H9 (cell line): ENCODE measurements at regions not wholly inside any gene's neighbourhood (a gene's known extent, or its start where the extent isn't known, plus 50 kb on each side); places are given as distances from the start of the nearest gene placed in this dataset.

Experiments
- DNase-seq: peaks from one replicate; pipeline ENCODE4 v3.0.0-alpha.2; 2017
- H2AFZ ChIP-seq: one replicate; pipeline ENCODE4 v1.6.1; 2013; ENCODE audit warnings: mild to moderate bottlenecking, low read length, control low read depth, moderate library complexity
- H2AK5ac ChIP-seq: 2 replicates; pipeline ENCODE4 v1.6.1; 2013; ENCODE audit warnings: low read length, control low read depth, mixed read lengths; ENCODE audit not compliant: insufficient read length
- H2BK120ac ChIP-seq: one replicate; pipeline ENCODE4 v1.6.1; 2013; ENCODE audit warnings: low read depth, mild to moderate bottlenecking, low read length, control low read depth, inconsistent platforms; ENCODE audit not compliant: poor library complexity, severe bottlenecking
- H2BK12ac ChIP-seq: 2 replicates; pipeline ENCODE4 v1.6.1; 2013; ENCODE audit warnings: low read length, control low read depth, mixed read lengths, low read depth; ENCODE audit not compliant: insufficient read length
- H2BK15ac ChIP-seq: 2 replicates; pipeline ENCODE4 v1.6.1; 2013; ENCODE audit warnings: low read depth, low read length, control low read depth
- H2BK20ac ChIP-seq: one replicate; pipeline ENCODE4 v1.6.1; 2013; ENCODE audit warnings: low read depth, mild to moderate bottlenecking, low read length, control low read depth, inconsistent platforms; ENCODE audit not compliant: poor library complexity, severe bottlenecking
- H2BK5ac ChIP-seq: 2 replicates; pipeline ENCODE4 v1.6.1; 2013; ENCODE audit warnings: low read length, control low read depth, mixed read lengths; ENCODE audit not compliant: insufficient read length
- H3K14ac ChIP-seq: 2 replicates; pipeline ENCODE4 v1.6.1; 2013; ENCODE audit warnings: low read length, control low read depth; ENCODE audit not compliant: insufficient read depth
- H3K18ac ChIP-seq: 2 replicates; pipeline ENCODE4 v1.6.1; 2013; ENCODE audit warnings: low read depth, mild to moderate bottlenecking, mixed read lengths, low read length, control low read depth; ENCODE audit not compliant: insufficient read length
- H3K23ac ChIP-seq: 2 replicates; pipeline ENCODE4 v1.6.1; 2013; ENCODE audit warnings: low read length, control low read depth, mixed read lengths, low read depth; ENCODE audit not compliant: insufficient read length
- H3K23me2 ChIP-seq: 2 replicates; pipeline ENCODE4 v1.6.1; 2013; ENCODE audit warnings: low read depth, mild to moderate bottlenecking, mixed read lengths, low read length, control low read depth; ENCODE audit not compliant: insufficient read length, poor library complexity, severe bottlenecking
- H3K27ac ChIP-seq: 2 replicates; pipeline ENCODE4 v1.5.1; 2013; ENCODE audit warnings: low read length, control low read depth, mixed read lengths, low read depth; ENCODE audit not compliant: insufficient read length
- H3K27me3 ChIP-seq: 2 replicates; pipeline ENCODE4 v1.6.1; 2013; ENCODE audit warnings: low read length, control low read depth, inconsistent platforms; ENCODE audit not compliant: insufficient read depth
- H3K4ac ChIP-seq: 2 replicates; pipeline ENCODE4 v1.6.1; 2013; ENCODE audit warnings: low read depth, mild to moderate bottlenecking, control low read depth, inconsistent platforms, low read length, moderate library complexity
- H3K4me1 ChIP-seq: 2 replicates; pipeline ENCODE4 v1.6.1; 2013; ENCODE audit warnings: low read length, control low read depth, inconsistent platforms; ENCODE audit not compliant: insufficient read depth
- H3K4me2 ChIP-seq: 2 replicates; pipeline ENCODE4 v1.6.1; 2013; ENCODE audit warnings: low read length, control low read depth, mixed read lengths; ENCODE audit not compliant: insufficient read length, insufficient read depth
- H3K56ac ChIP-seq: 2 replicates; pipeline ENCODE4 v1.6.1; 2013; ENCODE audit warnings: low read depth, mild to moderate bottlenecking, mixed read lengths, low read length, control low read depth; ENCODE audit not compliant: insufficient read length
- H3K79me1 ChIP-seq: 2 replicates; pipeline ENCODE4 v1.6.1; 2013; ENCODE audit warnings: low read depth, mild to moderate bottlenecking, moderate library complexity, low read length, control low read depth, inconsistent platforms; ENCODE audit not compliant: insufficient read depth, poor library complexity, severe bottlenecking
- H3K79me2 ChIP-seq: 2 replicates; pipeline ENCODE4 v1.6.1; 2013; ENCODE audit warnings: low read length, control low read depth, inconsistent platforms; ENCODE audit not compliant: insufficient read depth
- H3K9ac ChIP-seq: 2 replicates; pipeline ENCODE4 v1.6.1; 2013; ENCODE audit warnings: low read length, control low read depth, mixed read lengths; ENCODE audit not compliant: insufficient read length; ENCODE audit errors: extremely low read depth
- H3K9me3 ChIP-seq: one replicate; pipeline ENCODE4 v1.6.1; 2013; ENCODE audit warnings: low read depth, low read length, inconsistent platforms; ENCODE audit not compliant: control insufficient read depth
- H3T11ph ChIP-seq: one replicate; pipeline ENCODE4 v1.6.1; 2013; ENCODE audit warnings: mild to moderate bottlenecking, low read length, control low read depth, inconsistent platforms
- H4K20me1 ChIP-seq: one replicate; pipeline ENCODE4 v1.6.1; 2013; ENCODE audit not compliant: control insufficient read depth, insufficient read length, insufficient read depth
- H4K5ac ChIP-seq: 2 replicates; pipeline ENCODE4 v1.6.1; 2013; ENCODE audit warnings: low read depth, mild to moderate bottlenecking, mixed read lengths, low read length, control low read depth; ENCODE audit not compliant: insufficient read length
- H4K8ac ChIP-seq: replicated peaks from 2 replicates; pipeline ENCODE4 v1.6.1; 2013; ENCODE audit warnings: low read length, control low read depth, mixed read lengths, low read depth; ENCODE audit not compliant: insufficient read length
- H4K91ac ChIP-seq: 2 replicates; pipeline ENCODE4 v1.6.1; 2013; ENCODE audit warnings: low read depth, mild to moderate bottlenecking, moderate library complexity, mixed read lengths, low read length, control low read depth; ENCODE audit not compliant: insufficient read length
- H3K27ac Mint-ChIP-seq, 3 experiments: 2 replicates in 2 of 3; 3 replicates in 1 of 3; pipeline ENCODE4 v1.8.0; 2020 to 2021; ENCODE audit warnings: mixed read lengths in 3 of 3, mild to moderate bottlenecking in 1 of 3, moderate library complexity in 1 of 3
- H3K27me3 Mint-ChIP-seq: 2 replicates; pipeline ENCODE4 v1.8.0; 2021; ENCODE audit warnings: low read depth, mild to moderate bottlenecking, moderate library complexity, mixed read lengths
- H3K36me3 Mint-ChIP-seq, 3 experiments: 2 replicates in 2 of 3; 3 replicates in 1 of 3; pipeline ENCODE4 v1.8.0; 2020 to 2021; ENCODE audit warnings: low read depth in 3 of 3, mixed read lengths in 3 of 3; ENCODE audit not compliant: insufficient read depth in 1 of 3
- H3K4me1 Mint-ChIP-seq, 2 experiments: 2 replicates each; pipeline ENCODE4 v1.8.0; 2020; ENCODE audit warnings: mixed read lengths in 2 of 2
- H3K4me3 Mint-ChIP-seq, 2 experiments: 2 replicates in 1 of 2; 3 replicates in 1 of 2; pipeline ENCODE4 v1.8.0; 2020 to 2021; ENCODE audit warnings: mild to moderate bottlenecking in 2 of 2, mixed read lengths in 2 of 2, moderate library complexity in 1 of 2
- H3K9me3 Mint-ChIP-seq, 2 experiments: 2 replicates in 1 of 2; 3 replicates in 1 of 2; pipeline ENCODE4 v1.8.0; 2020; ENCODE audit warnings: mild to moderate bottlenecking in 2 of 2, mixed read lengths in 2 of 2, moderate library complexity in 1 of 2
- WGBS: extraction: QIAGEN DNeasy Blood & Tissue Kit; methylation state at CpG from one replicate; pipeline ENCODE4 v1.1.7; 2013; ENCODE audit warnings: missing lambda C conversion rate, low lambda C conversion rate, mixed read lengths; ENCODE audit not compliant: insufficient read length; ENCODE audit errors: extremely low coverage; 5-methylcytosine and 5-hydroxymethylcytosine counted together
- TF ChIP-seq, protein P1 (sequence below): fragments of 200-600 bp; sonication (generic); conservative IDR thresholded peaks from 3 replicates; pipeline ENCODE4 v1.8.0; 2021; ENCODE audit warnings: antibody characterized with exemption, mild to moderate bottlenecking

DNA sequence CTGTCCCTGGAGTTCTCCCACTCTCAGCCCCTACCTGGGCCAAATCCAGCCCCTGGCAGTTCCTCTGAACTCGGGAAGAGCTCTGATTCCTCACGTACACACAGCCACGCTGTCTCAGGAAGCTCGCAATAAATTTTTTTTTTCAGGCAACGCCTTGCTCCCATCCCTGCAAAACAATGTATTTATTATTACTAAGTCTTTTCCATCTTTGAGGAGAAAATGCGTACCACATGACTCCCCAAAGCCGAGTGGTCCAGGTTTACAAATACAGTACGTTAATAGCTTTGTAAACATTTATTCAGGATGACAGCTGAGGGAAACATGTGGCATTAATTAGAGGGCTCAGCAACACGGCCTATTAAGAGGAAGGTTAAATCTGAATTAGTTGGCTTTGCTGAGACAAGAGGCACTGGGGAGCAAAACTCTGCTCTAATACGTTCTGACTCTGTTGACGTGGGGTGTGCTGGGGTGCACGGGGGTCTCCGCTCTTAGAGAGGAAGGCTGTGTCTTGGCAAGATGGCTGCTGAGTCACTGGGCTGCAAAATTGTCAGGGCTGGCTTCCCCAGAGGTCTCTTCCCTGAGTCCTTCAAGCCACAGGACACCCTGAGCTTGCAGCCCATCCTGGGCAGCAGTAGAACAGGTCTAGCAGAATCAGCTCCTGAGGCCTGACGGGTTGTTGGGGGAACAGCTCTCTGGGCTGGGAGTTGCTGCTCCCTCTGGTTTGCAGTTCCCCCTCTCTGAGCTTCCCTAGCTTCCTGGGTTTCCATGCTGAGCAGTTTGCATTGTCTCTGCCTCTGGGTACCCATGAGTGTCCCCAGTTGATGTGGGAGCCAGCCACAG is 185.2 kb upstream of the TBX3 start:
- H3K9me3 ChIP-seq = no peaks in the 10 kb centered on the region
- no peak overlapping the region for H2BK120ac ChIP-seq
- no peaks in the 10 kb centered on the region for H3K36me3 Mint-ChIP-seq
- no peak overlapping the region for H4K5ac ChIP-seq
- H2AK5ac ChIP-seq = no peak overlapping the region
- peaks cover 3% of the 10 kb centered on the region; the same call in 1 of the 2 replicates for H3K4me1 ChIP-seq
- no peak overlapping the region for H3K14ac ChIP-seq
- no peak overlapping the region for H3K4me3 Mint-ChIP-seq
- H4K8ac ChIP-seq = no peak overlapping the region
- H2BK15ac ChIP-seq = no peak overlapping the region
- H4K20me1 ChIP-seq = no peaks in the 10 kb centered on the region
- H3K9ac ChIP-seq = no peak overlapping the region
- no peak overlapping the region for H2AFZ ChIP-seq
- H3K4ac ChIP-seq = no peak overlapping the region
- TF ChIP-seq, protein P1, sequence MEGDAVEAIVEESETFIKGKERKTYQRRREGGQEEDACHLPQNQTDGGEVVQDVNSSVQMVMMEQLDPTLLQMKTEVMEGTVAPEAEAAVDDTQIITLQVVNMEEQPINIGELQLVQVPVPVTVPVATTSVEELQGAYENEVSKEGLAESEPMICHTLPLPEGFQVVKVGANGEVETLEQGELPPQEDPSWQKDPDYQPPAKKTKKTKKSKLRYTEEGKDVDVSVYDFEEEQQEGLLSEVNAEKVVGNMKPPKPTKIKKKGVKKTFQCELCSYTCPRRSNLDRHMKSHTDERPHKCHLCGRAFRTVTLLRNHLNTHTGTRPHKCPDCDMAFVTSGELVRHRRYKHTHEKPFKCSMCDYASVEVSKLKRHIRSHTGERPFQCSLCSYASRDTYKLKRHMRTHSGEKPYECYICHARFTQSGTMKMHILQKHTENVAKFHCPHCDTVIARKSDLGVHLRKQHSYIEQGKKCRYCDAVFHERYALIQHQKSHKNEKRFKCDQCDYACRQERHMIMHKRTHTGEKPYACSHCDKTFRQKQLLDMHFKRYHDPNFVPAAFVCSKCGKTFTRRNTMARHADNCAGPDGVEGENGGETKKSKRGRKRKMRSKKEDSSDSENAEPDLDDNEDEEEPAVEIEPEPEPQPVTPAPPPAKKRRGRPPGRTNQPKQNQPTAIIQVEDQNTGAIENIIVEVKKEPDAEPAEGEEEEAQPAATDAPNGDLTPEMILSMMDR = no peak
- no peak overlapping the region for H3K4me2 ChIP-seq
- no peaks in the 10 kb centered on the region for H3K23me2 ChIP-seq
- H3K27ac Mint-ChIP-seq = peak overlapping the region in 1 of 3 experiments; percentile 76; a peak in 2 of 7 replicates
- H3K9me3 Mint-ChIP-seq = no peaks in the 10 kb centered on the region
- no peaks in the 10 kb centered on the region for H3K79me1 ChIP-seq
- H2BK20ac ChIP-seq = no peak overlapping the region
- no peak overlapping the region for H2BK12ac ChIP-seq
- no peak overlapping the region for H3K18ac ChIP-seq
- no peaks in the 10 kb centered on the region; the same call in 1 of the 2 replicates for H3K27me3 Mint-ChIP-seq
- no peak overlapping the region for H3T11ph ChIP-seq
- no CpG with 5 or more reads among the region's 14 CpGs for WGBS
- H3K27ac ChIP-seq = no peak overlapping the region
- no peak overlapping the region for H3K56ac ChIP-seq
- H3K79me2 ChIP-seq = no peaks in the 10 kb centered on the region
- no peak overlapping the region for H2BK5ac ChIP-seq
- no peaks in the 10 kb centered on the region for H3K27me3 ChIP-seq
- no peak overlapping the region for H3K23ac ChIP-seq
- H3K4me1 Mint-ChIP-seq = peaks cover 19 to 24% of the 10 kb centered on the region in 2 experiments
- peak; percentile 66 for DNase-seq
- no peak overlapping the region for H4K91ac ChIP-seq
